Psoas muscle (tissue), 7 donors: ENCODE measurements at regions not wholly inside any gene's neighbourhood (a gene's known extent, or its start where the extent isn't known, plus 50 kb on each side); places are given as distances from the start of the nearest gene placed in this dataset.

Experiments used
- ATAC-seq, 4 donors: fragments of 200-7000 bp; cut with Tn5 transposase; one replicate each; pipeline ENCODE4 v1.9.1; 2020; ENCODE audit warnings: moderate library complexity in 3 of 4, mild to moderate bottlenecking in 2 of 4
- DNase-seq, 2 donors: peaks; one replicate each; pipeline ENCODE4 v3.0.0-alpha.2; 2020
- H3K27ac ChIP-seq: fragments of 200-600 bp; one replicate; pipeline ENCODE4 v1.8.0; 2022
- H3K27me3 ChIP-seq, 3 donors: fragments of 200-600 bp in 1 of 3; one replicate each; pipeline versions ENCODE4 v1.6.1 to v1.8.0; 2013 to 2022; ENCODE audit warnings: low read length in 2 of 3, mild to moderate bottlenecking in 2 of 3, moderate library complexity in 1 of 3; ENCODE audit not compliant: insufficient read depth in 3 of 3
- H3K36me3 ChIP-seq, 2 donors: fragments of 200-600 bp in 1 of 2; one replicate each; pipeline versions ENCODE4 v1.6.1 to v1.8.0; 2013 to 2022; ENCODE audit warnings: low read depth in 1 of 2, mild to moderate bottlenecking in 1 of 2, moderate library complexity in 1 of 2; ENCODE audit not compliant: insufficient read depth in 1 of 2
- H3K4me1 ChIP-seq: fragments of 200-600 bp; one replicate; pipeline ENCODE4 v1.8.0; 2022
- H3K4me3 ChIP-seq: fragments of 200-600 bp; one replicate; pipeline ENCODE4 v1.8.0; 2022; ENCODE audit warnings: mild to moderate bottlenecking
- H3K9me3 ChIP-seq: fragments of 200-600 bp; one replicate; pipeline ENCODE4 v1.8.0; 2022
- CTCF ChIP-seq: fragments of 200-600 bp; IDR thresholded peaks from one replicate; pipeline ENCODE4 v1.8.0; 2022; ENCODE audit warnings: antibody characterized with exemption
- WGBS, 3 donors: extraction: QIAGEN DNeasy Blood & Tissue Kit; methylation state at CpG; one replicate each; pipeline versions ENCODE4 v1.1.6 to v1.1.7; 2013; 5-methylcytosine and 5-hydroxymethylcytosine counted together
- intact Hi-C, 2 donors: fragments of 100-400 bp; cut with DNase I; formaldehyde crosslinking; loops; one replicate each; pipeline versions ENCODE4 v1.11.0 to v1.14.2; 2022
- donor health status: healthy with polysubstance abuse.
- donor health status: DM: no; HTN: no; CAD: no; lungs with moderate emphysema.
- donor health status: Bipolar disorder and iron deficiency.
- donor health status: healthy.
- donor health status: DM: yes; HTN: yes; CAD: no.
- donor health status: DM: no; HTN: no; CAD: no.
- donor health status: DM: yes; HTN: yes; CAD: no.

DNA sequence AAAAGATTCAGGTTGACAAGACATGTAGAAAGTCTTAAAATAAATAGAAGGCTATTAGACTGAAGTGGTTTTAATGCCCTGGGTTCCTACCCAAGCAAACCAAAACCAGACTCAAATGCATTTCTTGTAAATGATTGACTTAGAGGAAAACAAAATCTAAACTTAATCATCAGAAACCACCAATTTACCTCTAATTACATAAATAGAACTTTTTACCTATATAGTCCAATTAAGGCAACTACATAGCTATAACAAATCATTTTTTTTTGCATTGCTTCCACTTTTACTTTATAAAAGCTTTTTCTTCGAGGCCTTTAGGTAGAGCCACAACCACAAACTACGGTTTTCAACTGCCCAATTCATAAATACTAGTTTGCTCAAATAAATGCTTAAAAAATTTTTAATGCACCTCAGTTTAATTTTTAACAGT, 231.3 kb upstream of the ARHGEF26 start:
- no peak for ATAC-seq
- no peaks in the 10 kb centered on the region for H3K27me3 ChIP-seq
- no peak for TF ChIP-seq CTCF
- no peaks in the 10 kb centered on the region for H3K9me3 ChIP-seq
- no peaks in the 10 kb centered on the region for H3K4me1 ChIP-seq
- no peaks in the 10 kb centered on the region for H3K36me3 ChIP-seq
- DNase-seq = no peak
- no peak overlapping the region for H3K4me3 ChIP-seq
- WGBS, 3 donors = 48 to 73% (median 69%) methylated on average over 2 of the region's 2 CpGs
- intact Hi-C loops = no loop called here
- no peak overlapping the region for H3K27ac ChIP-seq

GRCh38 chr3:153892126-153892525, 229.1 kb upstream of the ARHGEF26 start:
- WGBS, 3 donors = 13 to 25% (median 20%) methylated on average over 5 of the region's 5 CpGs
- intact Hi-C loops = no loop called here
- Histone ChIP-seq H3K27me3 (no peaks in the 10 kb centered on the region), H3K36me3 (no peaks in the 10 kb centered on the region), H3K4me3 (no peak overlapping the region), H3K4me1 (no peaks in the 10 kb centered on the region), H3K27ac (no peak overlapping the region), H3K9me3 (no peaks in the 10 kb centered on the region)
- ATAC-seq = no peak
- no peak for DNase-seq
- no peak for TF ChIP-seq CTCF

DNA sequence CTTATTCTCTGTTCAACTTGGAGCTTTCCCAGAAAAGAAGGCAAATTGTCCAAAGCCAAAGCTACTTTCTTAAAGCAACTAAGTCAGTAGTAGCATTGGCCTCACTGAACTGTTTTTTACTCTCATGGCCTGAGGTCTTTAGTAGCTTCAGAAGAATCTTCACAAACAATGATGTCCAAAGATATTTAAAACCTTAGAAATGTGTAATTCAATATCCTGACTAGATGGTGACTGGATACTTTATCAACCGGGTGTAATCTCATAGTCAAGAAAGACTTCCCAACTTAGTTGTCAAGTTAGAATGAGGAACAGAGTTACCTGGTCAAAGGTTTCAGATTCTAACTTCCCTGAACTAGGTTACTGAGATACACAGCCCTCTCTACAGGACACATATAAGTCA, 226.3 kb upstream of the ARHGEF26 start:
- H3K4me1 ChIP-seq = no peaks in the 10 kb centered on the region
- no peaks in the 10 kb centered on the region for H3K9me3 ChIP-seq
- H3K27me3 ChIP-seq = no peaks in the 10 kb centered on the region
- H3K4me3 ChIP-seq = no peak overlapping the region
- no peak overlapping the region for H3K27ac ChIP-seq
- no peak for TF ChIP-seq CTCF
- ATAC-seq = no peak
- 45 to 62% (median 61%) methylated on average over 1 of the region's 1 CpG for WGBS, 3 donors
- H3K36me3 ChIP-seq = no peaks in the 10 kb centered on the region
- intact Hi-C loops = no loop called here
- no peak for DNase-seq

GRCh38 chr3:153896197-153896596, 225.0 kb upstream of the ARHGEF26 start:
- Histone ChIP-seq H3K4me1 (no peaks in the 10 kb centered on the region), H3K9me3 (no peaks in the 10 kb centered on the region), H3K36me3 (no peaks in the 10 kb centered on the region), H3K27ac (no peak overlapping the region), H3K27me3 (no peaks in the 10 kb centered on the region), H3K4me3 (no peak overlapping the region)
- WGBS, 3 donors = 73 to 81% (median 80%) methylated on average over 2 of the region's 2 CpGs
- intact Hi-C loops = no loop called here
- ATAC-seq (no peak), DNase-seq (no peak)
- no peak for TF ChIP-seq CTCF

GRCh38 chr3:153897025-153897723, 224.0 kb upstream of the ARHGEF26 start:
- no peak for DNase-seq
- WGBS, 3 donors = 55 to 78% (median 71%) methylated on average over 3 of the region's 3 CpGs
- Histone ChIP-seq H3K27me3 (no peaks in the 10 kb centered on the region), H3K27ac (no peak overlapping the region), H3K4me1 (no peaks in the 10 kb centered on the region), H3K9me3 (no peaks in the 10 kb centered on the region), H3K36me3 (no peaks in the 10 kb centered on the region), H3K4me3 (no peak overlapping the region)
- TF ChIP-seq CTCF = no peak
- no peak for ATAC-seq
- intact Hi-C loops = no loop called here
